ENCODE measurements at regions not wholly inside any gene's neighbourhood (a gene's known extent, or its start where the extent isn't known, plus 50 kb on each side); places are given as distances from the start of the nearest gene placed in this dataset.
"Not testable (repeated sequence)": the region's sequence is repeated elsewhere in the genome, so short reads cannot be mapped to it uniquely, and the experiment has no call there.

GRCh38 chr20:25864326-25864962 lies 167.8 kb upstream of the ZNF337 start:
- no peaks in the 10 kb centered on the region for H3K79me2 ChIP-seq (ENCODE audit: insufficient read depth, low read length)
- H4K20me1 ChIP-seq (ENCODE audit: insufficient read depth, low read length): no peaks in the 10 kb centered on the region
- DNase-seq (ENCODE audit: insufficient read length, low spot score, missing footprints): peak; percentile 31
- H3K36me3 ChIP-seq (ENCODE audit: insufficient read depth, low read length): no peaks in the 10 kb centered on the region
- no peak for TF ChIP-seq CTCF (IDR thresholded peaks at IDR 0.05; ENCODE audit: extremely low read depth, low read depth, low read length)
- peaks cover 22% of the 10 kb centered on the region for H3K4me1 ChIP-seq (ENCODE audit: insufficient read depth, low read length)
- H3K9me3 ChIP-seq (ENCODE audit: low read depth, low read length): no peaks in the 10 kb centered on the region
- H3K4me2 ChIP-seq (ENCODE audit: insufficient read depth, low read length): no peak overlapping the region
- H3K27me3 ChIP-seq (ENCODE audit: insufficient read depth, low read length): peaks cover 25% of the 10 kb centered on the region
- no peak overlapping the region for H2AFZ ChIP-seq (ENCODE audit: low read length)
- no peak overlapping the region for H3K27ac ChIP-seq (ENCODE audit: low read depth, low read length)
- no peak overlapping the region for H3K4me3 ChIP-seq (ENCODE audit: insufficient read depth, low read length)

GRCh38 chr20:25863536-25864325 lies 167.1 kb upstream of the ZNF337 start:
- H3K36me3 ChIP-seq (ENCODE audit: insufficient read depth, low read length): no peaks in the 10 kb centered on the region
- no peaks in the 10 kb centered on the region for H3K79me2 ChIP-seq (ENCODE audit: insufficient read depth, low read length)
- H3K9me3 ChIP-seq (ENCODE audit: low read depth, low read length): no peaks in the 10 kb centered on the region
- peaks cover 28% of the 10 kb centered on the region for H3K27me3 ChIP-seq (ENCODE audit: insufficient read depth, low read length)
- peak overlapping the region; percentile 69 for H3K4me3 ChIP-seq (ENCODE audit: insufficient read depth, low read length)
- peak; percentile 47 for DNase-seq (ENCODE audit: insufficient read length, low spot score, missing footprints)
- H3K27ac ChIP-seq (ENCODE audit: low read depth, low read length): no peak overlapping the region
- no peak for TF ChIP-seq CTCF (IDR thresholded peaks at IDR 0.05; ENCODE audit: extremely low read depth, low read depth, low read length)
- peak overlapping the region; percentile 81 for H3K4me2 ChIP-seq (ENCODE audit: insufficient read depth, low read length)
- H3K4me1 ChIP-seq (ENCODE audit: insufficient read depth, low read length): peaks cover 22% of the 10 kb centered on the region
- no peaks in the 10 kb centered on the region for H4K20me1 ChIP-seq (ENCODE audit: insufficient read depth, low read length)
- H2AFZ ChIP-seq (ENCODE audit: low read length): peak overlapping the region; percentile 74

GRCh38 chr20:25862967-25863530 lies 166.4 kb upstream of the ZNF337 start:
- peak; percentile 86 for DNase-seq (ENCODE audit: insufficient read length, low spot score, missing footprints)
- peaks cover 28% of the 10 kb centered on the region for H3K27me3 ChIP-seq (ENCODE audit: insufficient read depth, low read length)
- H2AFZ ChIP-seq (ENCODE audit: low read length): peak overlapping the region; percentile 74
- H4K20me1 ChIP-seq (ENCODE audit: insufficient read depth, low read length); H3K36me3 ChIP-seq (ENCODE audit: insufficient read depth, low read length); H3K27ac ChIP-seq (ENCODE audit: low read depth, low read length); H3K79me2 ChIP-seq (ENCODE audit: insufficient read depth, low read length); H3K9me3 ChIP-seq (ENCODE audit: low read depth, low read length): not testable (repeated sequence)
- peak overlapping the region; percentile 81 for H3K4me2 ChIP-seq (ENCODE audit: insufficient read depth, low read length)
- H3K4me1 ChIP-seq (ENCODE audit: insufficient read depth, low read length): peaks cover 18% of the 10 kb centered on the region
- peak overlapping the region; percentile 69 for H3K4me3 ChIP-seq (ENCODE audit: insufficient read depth, low read length)

GRCh38 chr20:25860531-25861150 lies 164.0 kb upstream of the ZNF337 start:
- Histone ChIP-seq H3K27ac (ENCODE audit: low read depth, low read length) (no peak overlapping the region), H2AFZ (ENCODE audit: low read length) (no peak overlapping the region), H3K36me3 (ENCODE audit: insufficient read depth, low read length) (no peaks in the 10 kb centered on the region), H3K4me3 (ENCODE audit: insufficient read depth, low read length) (no peak overlapping the region), H3K4me2 (ENCODE audit: insufficient read depth, low read length) (peak overlapping the region; percentile 78), H3K79me2 (ENCODE audit: insufficient read depth, low read length) (no peaks in the 10 kb centered on the region), H3K27me3 (ENCODE audit: insufficient read depth, low read length) (peaks cover 28% of the 10 kb centered on the region), H3K4me1 (ENCODE audit: insufficient read depth, low read length) (peaks cover 18% of the 10 kb centered on the region), H3K9me3 (ENCODE audit: low read depth, low read length) (no peaks in the 10 kb centered on the region), H4K20me1 (ENCODE audit: insufficient read depth, low read length) (no peaks in the 10 kb centered on the region)
- no peak for DNase-seq (ENCODE audit: insufficient read length, low spot score, missing footprints)
- no peak for TF ChIP-seq CTCF (IDR thresholded peaks at IDR 0.05; ENCODE audit: extremely low read depth, low read depth, low read length)

Data from osteoblast (primary cell).